ENCODE measurements at regions not wholly inside any gene's neighbourhood (a gene's known extent, or its start where the extent isn't known, plus 50 kb on each side); places are given as distances from the start of the nearest gene placed in this dataset.

GRCh38 chr1:34405266-34405959 is 228.7 kb downstream of the C1orf94 start:
- no peak for DNase-seq (ENCODE audit: insufficient read length, low spot score)

GRCh38 chr1:34406377-34406776 is 229.7 kb downstream of the C1orf94 start:
- DNase-seq (ENCODE audit: insufficient read length, low spot score) (no peak), FAIRE-seq (no peak)

More at GRCh38 chr1:34405266-34405959, 228.7 kb downstream of the C1orf94 start:
- FAIRE-seq, result no peak

GRCh38 chr1:34406833-34407539 is 230.3 kb downstream of the C1orf94 start:
- FAIRE-seq (no peak), DNase-seq (ENCODE audit: insufficient read length, low spot score) (no peak)

GRCh38 chr1:34408011-34408410 is 231.3 kb downstream of the C1orf94 start:
- FAIRE-seq (no peak), DNase-seq (ENCODE audit: insufficient read length, low spot score) (no peak)

- DNase-seq (ENCODE audit: insufficient read length, low spot score) (no peak), FAIRE-seq (no peak)
Observed at GRCh38 chr1:34409689-34410229, 233.1 kb downstream of the C1orf94 start.

GRCh38 chr1:34412598-34413370 is 236.1 kb downstream of the C1orf94 start:
- FAIRE-seq, result no peak

GRCh38 chr1:34415140-34415539 is 238.4 kb downstream of the C1orf94 start:
- DNase-seq (ENCODE audit: insufficient read length, low spot score) (no peak), FAIRE-seq (no peak)

More at GRCh38 chr1:34412598-34413370, 236.1 kb downstream of the C1orf94 start:
- no peak for DNase-seq (ENCODE audit: insufficient read length, low spot score)

GRCh38 chr1:34418166-34418565 is 241.5 kb downstream of the C1orf94 start:
- no peak for FAIRE-seq
- no peak for DNase-seq (ENCODE audit: insufficient read length, low spot score)

- FAIRE-seq (no peak), DNase-seq (ENCODE audit: insufficient read length, low spot score) (no peak)
Observed at GRCh38 chr1:34419663-34420136, 243.0 kb downstream of the C1orf94 start.

GRCh38 chr1:34425046-34425445 is 248.3 kb downstream of the C1orf94 start:
- no peak for DNase-seq (ENCODE audit: insufficient read length, low spot score)
- no peak for FAIRE-seq

GRCh38 chr1:34425785-34426184 is 249.1 kb downstream of the C1orf94 start:
- no peak for DNase-seq (ENCODE audit: insufficient read length, low spot score)
- FAIRE-seq, result no peak

GRCh38 chr1:34426325-34426896 is 249.7 kb downstream of the C1orf94 start:
- no peak for FAIRE-seq
- no peak for DNase-seq (ENCODE audit: insufficient read length, low spot score)

GRCh38 chr1:34427170-34427569 is 250.5 kb downstream of the C1orf94 start:
- DNase-seq (ENCODE audit: insufficient read length, low spot score), result no peak
- no peak for FAIRE-seq

- FAIRE-seq, result no peak
- no peak for DNase-seq (ENCODE audit: insufficient read length, low spot score)
Observed at GRCh38 chr1:34433099-34433498, 256.4 kb downstream of the C1orf94 start.

- FAIRE-seq (no peak), DNase-seq (ENCODE audit: insufficient read length, low spot score) (no peak)
Observed at GRCh38 chr1:34436836-34437235, 260.1 kb downstream of the C1orf94 start.

- FAIRE-seq (no peak), DNase-seq (ENCODE audit: insufficient read length, low spot score) (no peak)
Observed at GRCh38 chr1:34441259-34442069, 264.8 kb downstream of the C1orf94 start.

- DNase-seq (ENCODE audit: insufficient read length, low spot score) (no peak), FAIRE-seq (no peak)
Observed at GRCh38 chr1:34444516-34444915, 267.8 kb downstream of the C1orf94 start.

- no peak for DNase-seq (ENCODE audit: insufficient read length, low spot score)
- no peak for FAIRE-seq
Observed at GRCh38 chr1:34450325-34450724, 273.6 kb downstream of the C1orf94 start.

GRCh38 chr1:34452451-34452850 is 275.7 kb downstream of the C1orf94 start:
- no peak for DNase-seq (ENCODE audit: insufficient read length, low spot score)

GRCh38 chr1:34455121-34455520 is 278.4 kb downstream of the C1orf94 start:
- FAIRE-seq, result no peak
- no peak for DNase-seq (ENCODE audit: insufficient read length, low spot score)

More at GRCh38 chr1:34452451-34452850, 275.7 kb downstream of the C1orf94 start:
- no peak for FAIRE-seq

Data from GM19239 (cell line).